Mammary epithelial cell (primary cell): ENCODE measurements at regions not wholly inside any gene's neighbourhood (a gene's known extent, or its start where the extent isn't known, plus 50 kb on each side); places are given as distances from the start of the nearest gene placed in this dataset.

Source experiments
- CTCF ChIP-seq, 2 donors: IDR thresholded peaks in 1 of 2; conservative IDR thresholded peaks in 1 of 2; 2 replicates each; pipeline ENCODE4 v1.5.1; 2011 to 2012; ENCODE audit warnings: inconsistent platforms in 2 of 2, low read length in 2 of 2, mild to moderate bottlenecking in 2 of 2, control low read depth in 1 of 2, low read depth in 1 of 2; ENCODE audit not compliant: insufficient read depth in 1 of 2; ENCODE audit errors: extremely low read depth in 1 of 2
- EZH2 ChIP-seq: IDR thresholded peaks from 2 replicates; pipeline ENCODE4 v1.6.1; 2012; ENCODE audit warnings: low read length, inconsistent platforms, borderline replicate concordance

DNA sequence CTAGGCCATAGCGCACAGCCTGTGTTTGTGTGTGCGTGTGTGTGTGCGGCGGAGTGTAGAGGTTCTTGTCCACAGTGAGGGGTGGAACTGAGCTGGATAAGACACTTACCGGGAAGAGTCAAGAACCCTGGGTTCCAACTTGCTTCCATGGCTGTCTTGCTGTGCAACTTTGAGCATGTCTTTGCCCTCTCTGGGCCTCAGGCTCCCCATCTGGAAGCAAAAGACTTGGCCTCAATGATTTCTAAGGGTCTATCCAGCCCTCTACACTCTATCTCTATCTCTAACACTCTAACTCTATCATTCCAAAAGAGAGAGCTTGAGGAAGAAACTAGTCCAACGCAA, 121.3 kb upstream of the PJA1 start:
- no peak for TF ChIP-seq CTCF (conservative IDR thresholded peaks at IDR 0.05 in 1 of 2, IDR thresholded peaks at IDR 0.05 in 1 of 2; ENCODE audit: extremely low read depth in 1 of 2, insufficient read depth in 1 of 2, low read depth in 1 of 2, low read length in 2 of 2)
- no peak for TF ChIP-seq EZH2
